Muscle of leg (tissue), 3 donors: ENCODE measurements at regions not wholly inside any gene's neighbourhood (a gene's known extent, or its start where the extent isn't known, plus 50 kb on each side); places are given as distances from the start of the nearest gene placed in this dataset.

Experiments
- DNase-seq: peaks from one replicate; pipeline ENCODE4 v3.0.0; 2013
- H3K27ac ChIP-seq: one replicate; pipeline ENCODE4 v1.5.1; 2013; ENCODE audit warnings: mild to moderate bottlenecking, low read length, control low read depth
- H3K27me3 ChIP-seq: one replicate; pipeline ENCODE4 v1.6.1; 2013; ENCODE audit warnings: low read length; ENCODE audit not compliant: control insufficient read depth, insufficient read depth
- H3K36me3 ChIP-seq: one replicate; pipeline ENCODE4 v1.6.1; 2013; ENCODE audit warnings: low read length; ENCODE audit not compliant: control insufficient read depth, insufficient read depth
- H3K4me1 ChIP-seq: one replicate; pipeline ENCODE4 v1.6.1; 2013; ENCODE audit warnings: low read length; ENCODE audit not compliant: control insufficient read depth, insufficient read depth
- H3K4me3 ChIP-seq: one replicate; pipeline ENCODE4 v1.5.1; 2013; ENCODE audit warnings: low read length, control low read depth
- H3K9me3 ChIP-seq: replicated peaks from 2 replicates; pipeline ENCODE4 v1.6.1; 2013; ENCODE audit warnings: low read depth, low read length; ENCODE audit not compliant: control insufficient read depth
- WGBS: methylation state at CpG from one replicate; pipeline ENCODE4 v1.1.5; 2013; ENCODE audit warnings: missing lambda C conversion rate; ENCODE audit not compliant: insufficient coverage; 5-methylcytosine and 5-hydroxymethylcytosine counted together

DNA sequence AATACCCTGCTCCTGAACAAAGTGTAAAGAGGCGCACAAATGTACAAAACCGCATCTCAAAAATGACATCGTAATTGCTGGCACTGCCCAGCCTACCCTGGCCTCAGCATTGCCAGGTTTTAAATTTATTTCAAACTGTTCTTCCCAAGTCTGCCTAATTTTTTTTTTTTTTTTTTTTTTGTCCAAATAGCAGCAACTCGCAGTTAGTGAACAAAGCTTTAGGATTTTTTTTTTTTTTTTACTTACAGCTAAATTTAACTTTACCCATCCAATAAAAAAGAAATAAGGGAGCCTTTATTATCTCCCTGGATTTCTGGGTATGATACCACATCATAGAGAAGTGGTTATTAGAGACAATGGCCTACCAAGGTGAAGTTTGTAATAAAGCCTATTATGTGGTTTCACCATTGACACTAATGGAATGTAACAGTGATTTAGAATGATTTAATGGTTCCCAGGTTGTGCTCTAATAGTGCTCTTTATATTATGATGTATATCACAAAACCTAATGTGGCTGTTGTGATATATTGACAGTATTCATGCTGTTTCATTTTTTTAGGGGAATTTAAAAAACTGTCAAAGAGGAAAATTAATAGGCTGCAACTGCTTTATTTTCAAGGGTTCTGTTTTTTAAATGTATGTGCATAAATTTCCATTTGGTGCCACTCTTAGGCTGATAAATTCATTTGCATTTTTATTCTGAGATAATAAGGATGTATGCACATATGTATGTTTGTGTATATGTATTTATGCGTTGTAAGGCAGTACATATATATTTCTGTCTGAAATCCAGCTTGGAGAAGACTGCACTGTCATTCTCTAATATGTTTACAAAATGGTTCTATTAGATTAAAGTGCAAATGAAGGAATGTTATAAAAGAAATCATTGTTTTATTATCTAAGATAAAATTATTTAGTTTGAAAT is 309.0 kb downstream of the TFEC start:
- WGBS = 81% methylated on average over 2 of the region's 5 CpGs

DNA sequence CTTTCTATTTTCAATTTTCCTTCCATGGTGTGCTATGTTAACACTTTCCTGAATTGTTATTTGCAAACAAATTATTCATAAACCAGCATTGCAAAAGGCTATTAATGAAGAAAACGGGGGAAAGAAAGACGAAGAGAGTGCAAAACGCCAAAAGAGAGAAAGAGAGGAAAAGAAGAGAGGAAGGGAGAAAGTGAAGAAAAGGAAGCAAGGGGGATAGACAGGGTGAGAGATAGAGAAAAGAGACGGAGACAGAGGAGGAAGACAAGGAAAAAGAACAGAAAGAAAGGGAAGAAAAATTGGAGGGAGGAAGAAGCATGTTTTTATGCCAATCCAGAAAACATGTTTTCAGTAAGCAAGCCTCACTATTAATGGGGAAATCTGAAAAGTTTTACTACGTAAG is 310.6 kb downstream of the TFEC start:
- no peak for DNase-seq
- WGBS = 83% methylated on average over 4 of the region's 5 CpGs
- Histone ChIP-seq H3K27me3 (no peaks in the 10 kb centered on the region), H3K36me3 (no peaks in the 10 kb centered on the region), H3K4me3 (no peak overlapping the region), H3K27ac (no peak overlapping the region), H3K9me3 (no peaks in the 10 kb centered on the region), H3K4me1 (no peaks in the 10 kb centered on the region)

More for the DNA sequence above, 309.0 kb downstream of the TFEC start:
- no peak overlapping the region for H3K4me3 ChIP-seq
- H3K36me3 ChIP-seq = no peaks in the 10 kb centered on the region
- no peak for DNase-seq
- no peak overlapping the region for H3K27ac ChIP-seq
- H3K9me3 ChIP-seq = no peaks in the 10 kb centered on the region
- no peaks in the 10 kb centered on the region for H3K4me1 ChIP-seq
- no peaks in the 10 kb centered on the region for H3K27me3 ChIP-seq

- DNase-seq = no peak
- no peaks in the 10 kb centered on the region for H3K36me3 ChIP-seq
- WGBS = no CpG with 5 or more reads among the region's 6 CpGs
- H3K4me1 ChIP-seq = no peaks in the 10 kb centered on the region
- H3K27me3 ChIP-seq = no peaks in the 10 kb centered on the region
- no peak overlapping the region for H3K4me3 ChIP-seq
- H3K27ac ChIP-seq = no peak overlapping the region
- no peaks in the 10 kb centered on the region for H3K9me3 ChIP-seq
Measured at GRCh38 chr7:115709664-115710063, 320.9 kb downstream of the TFEC start.

DNA sequence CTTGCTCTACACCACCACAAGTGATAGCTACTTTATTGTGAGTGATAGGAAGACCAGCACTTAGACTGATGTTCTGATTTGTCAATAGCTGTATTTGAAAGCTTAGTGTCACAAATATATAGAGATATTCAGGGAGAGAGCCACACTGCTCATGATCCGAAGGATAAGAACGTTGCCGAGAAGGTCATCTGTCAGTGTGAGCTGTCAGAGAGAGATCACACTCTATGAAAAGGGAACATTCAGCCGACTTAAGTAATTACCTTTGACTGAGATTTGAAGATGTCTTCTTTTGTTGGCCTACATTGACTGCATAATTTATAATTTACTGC is 322.6 kb downstream of the TFEC start:
- WGBS = no CpG with 5 or more reads among the region's 4 CpGs
- Histone ChIP-seq H3K4me1 (no peaks in the 10 kb centered on the region), H3K4me3 (no peak overlapping the region), H3K36me3 (no peaks in the 10 kb centered on the region), H3K27ac (no peak overlapping the region), H3K27me3 (no peaks in the 10 kb centered on the region), H3K9me3 (no peaks in the 10 kb centered on the region)
- no peak for DNase-seq

DNA sequence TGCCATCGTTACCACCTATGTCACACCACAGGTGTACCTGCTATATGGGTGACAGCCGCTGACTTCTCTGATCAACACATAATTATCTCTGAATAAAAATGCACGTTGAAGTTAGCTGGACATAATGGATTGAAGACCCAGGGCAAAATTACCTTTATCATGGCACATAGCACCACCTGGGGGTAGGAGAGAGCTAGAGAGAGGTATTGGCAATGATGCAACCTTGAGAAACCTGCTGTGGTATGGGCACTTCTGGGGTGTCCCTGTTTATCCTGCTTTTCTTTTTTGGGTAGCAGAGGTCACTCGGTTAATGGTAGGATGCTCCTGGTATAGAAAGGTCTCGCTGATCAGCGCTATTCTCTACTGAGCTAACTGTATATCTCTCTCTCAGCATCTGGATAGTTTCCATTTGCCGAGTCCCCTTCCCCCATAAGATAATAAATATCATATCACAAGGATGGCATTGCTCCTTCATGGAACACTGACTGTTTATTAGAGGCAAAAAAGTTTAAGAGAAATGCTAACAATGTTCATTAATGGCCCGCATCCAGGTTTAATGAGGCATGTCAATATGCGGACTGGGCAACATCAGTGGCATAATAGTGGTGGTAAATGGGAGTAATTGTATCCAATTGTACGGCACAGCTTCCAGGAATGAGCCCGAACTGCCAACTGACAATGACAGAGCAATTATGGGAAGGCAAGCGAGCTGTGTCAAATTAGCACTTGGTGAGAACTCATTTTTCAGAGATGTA is 323.1 kb downstream of the TFEC start:
- H3K27ac ChIP-seq = no peak overlapping the region
- no peaks in the 10 kb centered on the region for H3K27me3 ChIP-seq
- no peaks in the 10 kb centered on the region for H3K9me3 ChIP-seq
- 78% methylated on average over 4 of the region's 12 CpGs for WGBS
- H3K4me1 ChIP-seq = no peaks in the 10 kb centered on the region
- H3K36me3 ChIP-seq = no peaks in the 10 kb centered on the region
- DNase-seq = peak; percentile 19
- no peak overlapping the region for H3K4me3 ChIP-seq

DNA sequence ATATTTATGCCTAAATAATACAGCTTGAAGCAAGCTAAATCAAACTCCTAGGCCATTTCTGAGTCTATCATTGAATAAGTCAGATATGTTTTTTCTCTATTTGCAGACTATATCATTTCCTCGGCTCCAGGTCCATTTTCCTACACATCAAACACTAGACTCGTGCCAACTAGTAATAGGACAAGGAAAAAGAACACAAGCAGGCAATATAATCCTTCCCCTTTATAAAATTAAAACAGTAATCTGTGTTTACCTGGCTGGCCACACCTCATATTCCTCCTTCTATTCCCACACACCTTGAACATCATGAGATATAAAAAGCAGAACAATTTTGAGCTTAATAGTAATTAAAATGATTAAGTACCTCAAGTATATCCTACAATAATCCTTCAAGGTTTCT is 325.7 kb downstream of the TFEC start:
- Histone ChIP-seq H3K27ac (no peak overlapping the region), H3K27me3 (no peaks in the 10 kb centered on the region), H3K4me1 (no peaks in the 10 kb centered on the region), H3K9me3 (no peaks in the 10 kb centered on the region), H3K36me3 (no peaks in the 10 kb centered on the region), H3K4me3 (no peak overlapping the region)
- WGBS = 100% methylated on average over 1 of the region's 2 CpGs
- no peak for DNase-seq

DNA sequence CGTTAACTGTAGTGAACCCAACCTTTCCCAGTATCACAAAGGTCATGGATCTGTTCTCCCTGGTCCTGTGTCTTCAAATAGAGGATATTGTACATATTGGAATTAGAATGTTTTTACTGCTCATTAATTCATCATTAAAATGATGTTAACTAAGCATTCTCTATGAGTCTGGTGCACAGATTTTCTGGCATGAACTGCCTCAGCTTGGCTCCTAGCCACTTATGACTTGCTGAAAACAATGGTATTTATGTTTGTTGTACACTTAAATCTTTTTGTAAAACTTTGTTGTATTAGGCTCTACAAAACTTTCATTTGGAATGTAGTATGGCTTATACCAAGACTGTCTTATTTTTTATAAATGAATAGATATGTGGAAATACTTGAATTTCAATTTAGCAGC is 329.4 kb downstream of the TFEC start:
- no peaks in the 10 kb centered on the region for H3K4me1 ChIP-seq
- no peaks in the 10 kb centered on the region for H3K9me3 ChIP-seq
- H3K4me3 ChIP-seq = no peak overlapping the region
- no peak overlapping the region for H3K27ac ChIP-seq
- H3K36me3 ChIP-seq = no peaks in the 10 kb centered on the region
- no CpG with 5 or more reads among the region's 1 CpG for WGBS
- peak; percentile 15 for DNase-seq
- H3K27me3 ChIP-seq = no peaks in the 10 kb centered on the region

DNA sequence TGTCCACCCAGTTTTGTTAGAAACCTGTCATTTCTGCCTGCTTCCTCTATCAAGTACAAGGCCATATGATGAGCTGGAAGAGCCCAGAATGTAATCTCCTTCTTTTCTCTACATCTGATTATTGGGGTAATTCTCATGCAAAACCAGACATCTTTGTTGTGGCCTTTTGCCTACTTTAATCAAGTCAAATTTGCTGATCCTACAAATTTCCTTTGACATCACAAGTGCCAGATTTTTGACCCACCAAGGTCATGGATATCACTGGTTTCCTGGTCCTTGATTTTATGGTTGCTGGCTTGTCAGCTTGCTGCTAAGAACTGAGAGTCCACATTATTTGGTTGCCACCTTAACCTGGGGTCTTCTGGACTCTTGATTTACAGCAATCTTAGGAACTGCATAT is 336.1 kb downstream of the TFEC start:
- no peaks in the 10 kb centered on the region for H3K4me1 ChIP-seq
- H3K4me3 ChIP-seq = no peak overlapping the region
- H3K27ac ChIP-seq = no peak overlapping the region
- no peak for DNase-seq
- no peaks in the 10 kb centered on the region for H3K36me3 ChIP-seq
- H3K27me3 ChIP-seq = no peaks in the 10 kb centered on the region
- H3K9me3 ChIP-seq = no peaks in the 10 kb centered on the region

DNA sequence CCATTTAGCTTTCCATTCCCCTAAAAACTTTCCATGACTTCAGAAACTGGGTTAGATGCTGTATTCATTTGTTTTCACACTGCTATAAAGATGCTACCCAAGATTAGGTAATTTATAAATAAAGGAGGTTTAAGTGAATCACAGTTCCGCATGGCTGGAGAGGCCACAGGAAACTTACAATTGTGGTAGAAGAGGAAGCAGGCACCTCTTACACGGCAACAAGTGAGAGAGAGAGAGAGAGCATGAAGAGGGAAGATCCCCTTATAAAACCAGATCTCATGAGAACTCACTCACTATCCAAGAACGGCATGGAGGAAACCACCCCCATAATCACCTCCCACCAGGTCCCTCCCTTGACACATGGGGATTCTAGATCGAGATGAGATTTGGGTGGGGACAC is 336.8 kb downstream of the TFEC start:
- no peak for DNase-seq
- no peak overlapping the region for H3K27ac ChIP-seq
- no CpG with 5 or more reads among the region's 4 CpGs for WGBS
- no peaks in the 10 kb centered on the region for H3K27me3 ChIP-seq
- H3K36me3 ChIP-seq = no peaks in the 10 kb centered on the region
- H3K9me3 ChIP-seq = no peaks in the 10 kb centered on the region
- H3K4me3 ChIP-seq = no peak overlapping the region
- no peaks in the 10 kb centered on the region for H3K4me1 ChIP-seq

GRCh38 chr7:115689941-115690340 is 340.6 kb downstream of the TFEC start:
- H3K36me3 ChIP-seq = no peaks in the 10 kb centered on the region
- DNase-seq = no peak
- H3K27ac ChIP-seq = no peak overlapping the region
- H3K9me3 ChIP-seq = no peaks in the 10 kb centered on the region
- no peaks in the 10 kb centered on the region for H3K27me3 ChIP-seq
- H3K4me1 ChIP-seq = no peaks in the 10 kb centered on the region
- no CpG with 5 or more reads among the region's 1 CpG for WGBS
- H3K4me3 ChIP-seq = no peak overlapping the region
